ENCODE measurements at regions not wholly inside any gene's neighbourhood (a gene's known extent, or its start where the extent isn't known, plus 50 kb on each side); places are given as distances from the start of the nearest gene placed in this dataset.
"Not testable (repeated sequence)": the region's sequence is repeated elsewhere in the genome, so short reads cannot be mapped to it uniquely, and the experiment has no call there.

- Histone ChIP-seq H3K9me3 (no peaks in the 10 kb centered on the region), H3K27me3 (ENCODE audit: low read depth) (peaks cover 4% of the 10 kb centered on the region), H3K27ac (no peak overlapping the region), H3K4me3 (no peak overlapping the region), H3K4me1 (no peaks in the 10 kb centered on the region), H3K36me3 (no peaks in the 10 kb centered on the region)
- DNase-seq, result no peak
- TF ChIP-seq, protein P1, sequence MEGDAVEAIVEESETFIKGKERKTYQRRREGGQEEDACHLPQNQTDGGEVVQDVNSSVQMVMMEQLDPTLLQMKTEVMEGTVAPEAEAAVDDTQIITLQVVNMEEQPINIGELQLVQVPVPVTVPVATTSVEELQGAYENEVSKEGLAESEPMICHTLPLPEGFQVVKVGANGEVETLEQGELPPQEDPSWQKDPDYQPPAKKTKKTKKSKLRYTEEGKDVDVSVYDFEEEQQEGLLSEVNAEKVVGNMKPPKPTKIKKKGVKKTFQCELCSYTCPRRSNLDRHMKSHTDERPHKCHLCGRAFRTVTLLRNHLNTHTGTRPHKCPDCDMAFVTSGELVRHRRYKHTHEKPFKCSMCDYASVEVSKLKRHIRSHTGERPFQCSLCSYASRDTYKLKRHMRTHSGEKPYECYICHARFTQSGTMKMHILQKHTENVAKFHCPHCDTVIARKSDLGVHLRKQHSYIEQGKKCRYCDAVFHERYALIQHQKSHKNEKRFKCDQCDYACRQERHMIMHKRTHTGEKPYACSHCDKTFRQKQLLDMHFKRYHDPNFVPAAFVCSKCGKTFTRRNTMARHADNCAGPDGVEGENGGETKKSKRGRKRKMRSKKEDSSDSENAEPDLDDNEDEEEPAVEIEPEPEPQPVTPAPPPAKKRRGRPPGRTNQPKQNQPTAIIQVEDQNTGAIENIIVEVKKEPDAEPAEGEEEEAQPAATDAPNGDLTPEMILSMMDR (IDR thresholded peaks at IDR 0.05), result no peak
- no peak for ATAC-seq
- intact Hi-C loops (cut with DNase I), result no loop called here
Measured at GRCh38 chr7:4523219-4523618, 158.9 kb upstream of the FOXK1 start.

- no peak for ATAC-seq
- intact Hi-C loops (cut with DNase I), result no loop called here
- H3K9me3 ChIP-seq, result no peaks in the 10 kb centered on the region
- H3K4me3 ChIP-seq, result no peak overlapping the region
- H3K4me1 ChIP-seq, result no peaks in the 10 kb centered on the region
- peaks cover 4% of the 10 kb centered on the region for H3K27me3 ChIP-seq (ENCODE audit: low read depth)
- TF ChIP-seq, protein P1 (IDR thresholded peaks at IDR 0.05), result no peak
- H3K36me3 ChIP-seq, result no peaks in the 10 kb centered on the region
- no peak for DNase-seq
- no peak overlapping the region for H3K27ac ChIP-seq
Measured at GRCh38 chr7:4523873-4524272, 158.2 kb upstream of the FOXK1 start.

DNA sequence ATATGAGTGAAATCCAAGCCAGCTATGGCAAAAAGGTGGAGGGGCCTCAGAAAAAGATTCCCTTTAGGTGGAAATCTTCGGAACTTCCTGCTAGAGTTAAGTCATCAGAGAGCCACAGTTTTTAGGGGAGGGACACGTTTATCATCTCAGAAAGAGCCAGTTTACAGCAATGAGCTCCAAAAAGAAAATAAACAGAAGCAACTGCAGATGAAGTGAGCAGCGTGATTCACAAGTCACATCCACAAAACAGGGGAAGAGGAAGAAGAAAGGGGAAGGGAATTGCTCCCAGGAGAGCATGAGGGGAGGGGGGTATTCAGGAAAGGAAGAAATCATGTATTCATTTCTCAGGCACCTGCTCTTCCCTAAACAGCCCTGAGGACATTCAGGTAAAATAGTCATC lies 156.2 kb upstream of the FOXK1 start:
- H3K4me3 ChIP-seq, result no peak overlapping the region
- TF ChIP-seq, protein P1 (IDR thresholded peaks at IDR 0.05), result no peak
- ATAC-seq (no peak), DNase-seq (no peak)
- no peak overlapping the region for H3K27ac ChIP-seq
- no peaks in the 10 kb centered on the region for H3K4me1 ChIP-seq
- peaks cover 4% of the 10 kb centered on the region for H3K27me3 ChIP-seq (ENCODE audit: low read depth)
- no peaks in the 10 kb centered on the region for H3K9me3 ChIP-seq
- intact Hi-C loops (cut with DNase I), result no loop called here
- no peaks in the 10 kb centered on the region for H3K36me3 ChIP-seq

DNA sequence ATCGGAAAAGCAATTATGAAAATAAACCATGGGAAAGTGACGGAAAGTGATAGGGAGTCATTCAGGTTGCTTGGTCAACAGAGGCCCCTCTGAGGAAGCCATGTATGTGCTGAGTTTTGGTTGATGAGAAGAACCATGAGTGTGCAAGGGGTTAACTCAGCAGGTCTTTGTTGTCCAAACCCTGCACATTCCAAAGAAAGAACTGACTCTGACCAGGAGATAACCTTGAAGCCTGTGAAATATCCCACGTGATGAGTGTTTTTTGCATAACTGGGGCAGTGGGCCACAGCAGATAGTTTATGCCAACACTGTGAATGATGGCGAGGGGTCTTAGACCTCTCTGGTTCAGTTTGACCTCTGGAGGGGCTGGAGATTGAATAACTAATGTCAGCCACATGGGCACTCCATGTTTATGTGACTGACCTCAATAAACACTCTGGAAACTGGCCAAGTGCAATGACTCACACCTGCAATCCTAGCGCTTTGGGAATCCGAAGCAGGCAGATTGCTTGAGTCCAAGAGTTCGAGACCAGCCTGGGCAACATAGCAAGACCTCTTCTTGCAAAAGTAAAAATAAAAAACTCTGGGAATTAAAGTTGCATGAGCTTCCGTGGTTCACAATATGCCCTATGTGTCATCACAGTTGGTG lies 154.0 kb upstream of the FOXK1 start:
- no peak overlapping the region for H3K27ac ChIP-seq
- TF ChIP-seq, protein P1 (IDR thresholded peaks at IDR 0.05), result no peak
- no peaks in the 10 kb centered on the region for H3K4me1 ChIP-seq
- H3K9me3 ChIP-seq, result no peaks in the 10 kb centered on the region
- no peak overlapping the region for H3K4me3 ChIP-seq
- intact Hi-C loops (cut with DNase I), result no loop called here
- H3K27me3 ChIP-seq (ENCODE audit: low read depth), result peaks cover 4% of the 10 kb centered on the region
- DNase-seq (no peak), ATAC-seq (no peak)
- H3K36me3 ChIP-seq, result no peaks in the 10 kb centered on the region

GRCh38 chr7:4531236-4531635 lies 150.9 kb upstream of the FOXK1 start:
- TF ChIP-seq, protein P1 (IDR thresholded peaks at IDR 0.05), result no peak
- Histone ChIP-seq H3K27ac (no peak overlapping the region), H3K9me3 (no peaks in the 10 kb centered on the region), H3K27me3 (ENCODE audit: low read depth) (no peaks in the 10 kb centered on the region), H3K36me3 (no peaks in the 10 kb centered on the region), H3K4me1 (no peaks in the 10 kb centered on the region), H3K4me3 (no peak overlapping the region)
- DNase-seq (no peak), ATAC-seq (no peak)
- intact Hi-C loops (cut with DNase I), result no loop called here

GRCh38 chr7:4533339-4533738 lies 148.8 kb upstream of the FOXK1 start:
- H3K4me3 ChIP-seq; H3K36me3 ChIP-seq; DNase-seq; H3K27ac ChIP-seq; intact Hi-C loops (cut with DNase I); ATAC-seq; H3K4me1 ChIP-seq; H3K9me3 ChIP-seq; H3K27me3 ChIP-seq (ENCODE audit: low read depth): not testable (repeated sequence)
